KMS-11 (cell line): ENCODE measurements at regions not wholly inside any gene's neighbourhood (a gene's known extent, or its start where the extent isn't known, plus 50 kb on each side); places are given as distances from the start of the nearest gene placed in this dataset.

Experiments
- H2AFZ ChIP-seq: fragments of 200-600 bp; sonication (generic); 2 replicates; pipeline ENCODE4 v1.6.1; 2016; ENCODE audit warnings: antibody characterized with exemption, mixed run types, low read depth
- H3K27ac ChIP-seq: fragments of 200-600 bp; sonication (generic); 2 replicates; pipeline ENCODE4 v1.6.1; 2016; ENCODE audit warnings: mild to moderate bottlenecking, mixed run types
- H3K27me3 ChIP-seq: fragments of 200-600 bp; sonication (generic); 2 replicates; pipeline ENCODE4 v1.6.1; 2017; ENCODE audit warnings: mild to moderate bottlenecking, low read depth, mixed run types, moderate library complexity; ENCODE audit not compliant: insufficient read depth
- H3K36me3 ChIP-seq: fragments of 200-600 bp; sonication (generic); 2 replicates; pipeline ENCODE4 v1.6.1; 2017; ENCODE audit warnings: mild to moderate bottlenecking, mixed run types; ENCODE audit not compliant: insufficient read depth
- H3K4me1 ChIP-seq: fragments of 200-600 bp; sonication (generic); 2 replicates; pipeline ENCODE4 v1.6.1; 2016; ENCODE audit warnings: mild to moderate bottlenecking, low read depth, mixed run types; ENCODE audit not compliant: poor library complexity, severe bottlenecking
- H3K4me2 ChIP-seq: fragments of 200-600 bp; sonication (generic); 2 replicates; pipeline ENCODE4 v1.7.0; 2016; ENCODE audit warnings: mild to moderate bottlenecking, mixed run types
- H3K4me3 ChIP-seq: fragments of 200-600 bp; sonication (generic); IDR thresholded peaks from 2 replicates; pipeline ENCODE4 v1.6.1; 2017; ENCODE audit warnings: low read depth, low read length, mixed read lengths; ENCODE audit not compliant: insufficient read depth
- H3K79me2 ChIP-seq: fragments of 200-600 bp; sonication (generic); 2 replicates; pipeline ENCODE4 v1.6.1; 2016; ENCODE audit warnings: low read depth, mixed run types; ENCODE audit not compliant: insufficient read depth
- H3K9ac ChIP-seq: fragments of 200-600 bp; sonication (generic); 2 replicates; pipeline ENCODE4 v1.6.1; 2016; ENCODE audit warnings: mild to moderate bottlenecking, mixed run types
- H4K20me1 ChIP-seq: fragments of 200-600 bp; sonication (generic); 2 replicates; pipeline ENCODE4 v1.6.1; 2016; ENCODE audit warnings: mild to moderate bottlenecking, mixed run types; ENCODE audit not compliant: insufficient read depth
- TF ChIP-seq, protein P1 (sequence below): fragments of 200-600 bp; sonication (generic); conservative IDR thresholded peaks from 2 replicates; pipeline ENCODE4 v1.6.1; 2017; ENCODE audit warnings: low read depth, mild to moderate bottlenecking, antibody characterized with exemption, low read length, moderate library complexity, mixed read lengths

DNA sequence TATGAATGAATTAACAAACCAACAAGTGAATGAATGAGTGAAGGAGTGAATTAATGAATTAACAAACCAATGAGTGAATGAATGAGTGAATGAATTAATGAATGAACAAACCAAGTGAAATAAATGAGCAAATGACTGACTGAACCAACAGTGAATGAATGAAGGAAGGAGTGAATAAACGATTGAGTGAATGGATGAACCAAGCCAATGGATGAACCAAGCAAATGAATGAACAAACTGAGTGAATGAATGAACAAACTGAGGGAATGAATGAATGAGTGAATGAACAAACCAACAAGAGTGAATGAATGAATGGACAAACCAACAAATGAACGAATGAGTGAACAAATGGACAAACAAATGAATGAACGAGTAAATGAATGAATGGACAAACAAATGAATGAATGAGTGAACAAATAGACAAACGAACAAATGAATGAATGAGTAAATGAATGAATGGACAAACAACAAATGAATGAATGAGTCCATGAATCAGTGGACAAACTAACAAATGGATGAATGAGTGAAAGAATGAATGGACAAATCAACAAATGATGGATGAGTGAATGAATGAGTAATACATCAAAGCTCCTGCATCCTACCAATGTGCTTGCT, 69.5 kb downstream of the NPTX2 start:
- H4K20me1 ChIP-seq = no peaks in the 10 kb centered on the region
- no peak overlapping the region for H3K27ac ChIP-seq
- TF ChIP-seq, protein P1, sequence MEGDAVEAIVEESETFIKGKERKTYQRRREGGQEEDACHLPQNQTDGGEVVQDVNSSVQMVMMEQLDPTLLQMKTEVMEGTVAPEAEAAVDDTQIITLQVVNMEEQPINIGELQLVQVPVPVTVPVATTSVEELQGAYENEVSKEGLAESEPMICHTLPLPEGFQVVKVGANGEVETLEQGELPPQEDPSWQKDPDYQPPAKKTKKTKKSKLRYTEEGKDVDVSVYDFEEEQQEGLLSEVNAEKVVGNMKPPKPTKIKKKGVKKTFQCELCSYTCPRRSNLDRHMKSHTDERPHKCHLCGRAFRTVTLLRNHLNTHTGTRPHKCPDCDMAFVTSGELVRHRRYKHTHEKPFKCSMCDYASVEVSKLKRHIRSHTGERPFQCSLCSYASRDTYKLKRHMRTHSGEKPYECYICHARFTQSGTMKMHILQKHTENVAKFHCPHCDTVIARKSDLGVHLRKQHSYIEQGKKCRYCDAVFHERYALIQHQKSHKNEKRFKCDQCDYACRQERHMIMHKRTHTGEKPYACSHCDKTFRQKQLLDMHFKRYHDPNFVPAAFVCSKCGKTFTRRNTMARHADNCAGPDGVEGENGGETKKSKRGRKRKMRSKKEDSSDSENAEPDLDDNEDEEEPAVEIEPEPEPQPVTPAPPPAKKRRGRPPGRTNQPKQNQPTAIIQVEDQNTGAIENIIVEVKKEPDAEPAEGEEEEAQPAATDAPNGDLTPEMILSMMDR = no peak
- H3K4me3 ChIP-seq = no peak overlapping the region
- no peak overlapping the region for H3K9ac ChIP-seq
- no peaks in the 10 kb centered on the region for H3K27me3 ChIP-seq
- no peaks in the 10 kb centered on the region for H3K36me3 ChIP-seq
- H3K79me2 ChIP-seq = no peaks in the 10 kb centered on the region
- no peaks in the 10 kb centered on the region for H3K4me1 ChIP-seq
- H2AFZ ChIP-seq = no peak overlapping the region
- no peak overlapping the region for H3K4me2 ChIP-seq

DNA sequence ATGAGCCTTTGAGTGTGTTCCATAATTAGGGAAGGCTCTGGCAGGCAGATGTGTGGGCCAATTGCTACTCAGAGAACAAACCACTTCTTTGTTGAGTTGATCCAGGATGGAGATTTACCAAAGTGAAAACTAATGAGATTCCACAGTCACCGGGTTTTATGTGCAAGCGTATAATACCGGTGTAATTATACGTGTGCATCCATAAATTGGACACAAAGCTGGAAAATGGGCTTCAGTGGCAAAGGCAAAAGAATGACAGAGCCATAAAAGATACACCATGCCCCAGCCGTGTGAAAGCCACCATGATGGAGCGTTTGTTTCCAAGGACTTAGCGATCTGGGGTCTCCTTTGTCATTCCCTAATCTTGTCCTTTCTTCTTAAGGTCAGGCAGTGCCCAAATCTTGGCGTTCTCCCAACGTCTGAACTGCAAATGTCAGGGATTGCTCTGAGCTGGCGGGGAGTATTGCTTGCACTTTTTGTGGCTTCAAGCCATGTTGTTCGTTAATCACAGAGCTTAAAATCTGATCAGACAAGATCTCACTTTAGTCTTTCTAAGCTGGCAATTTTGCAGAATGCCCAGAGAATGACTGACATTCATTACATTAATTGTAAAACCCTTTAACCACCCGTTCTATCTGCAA, 70.1 kb downstream of the NPTX2 start:
- H4K20me1 ChIP-seq = no peaks in the 10 kb centered on the region
- no peaks in the 10 kb centered on the region for H3K27me3 ChIP-seq
- H3K36me3 ChIP-seq = no peaks in the 10 kb centered on the region
- H2AFZ ChIP-seq = no peak overlapping the region
- H3K4me1 ChIP-seq = no peaks in the 10 kb centered on the region
- no peaks in the 10 kb centered on the region for H3K79me2 ChIP-seq
- no peak overlapping the region for H3K27ac ChIP-seq
- no peak overlapping the region for H3K4me3 ChIP-seq
- H3K4me2 ChIP-seq = no peak overlapping the region
- no peak overlapping the region for H3K9ac ChIP-seq
- TF ChIP-seq, protein P1 = no peak

DNA sequence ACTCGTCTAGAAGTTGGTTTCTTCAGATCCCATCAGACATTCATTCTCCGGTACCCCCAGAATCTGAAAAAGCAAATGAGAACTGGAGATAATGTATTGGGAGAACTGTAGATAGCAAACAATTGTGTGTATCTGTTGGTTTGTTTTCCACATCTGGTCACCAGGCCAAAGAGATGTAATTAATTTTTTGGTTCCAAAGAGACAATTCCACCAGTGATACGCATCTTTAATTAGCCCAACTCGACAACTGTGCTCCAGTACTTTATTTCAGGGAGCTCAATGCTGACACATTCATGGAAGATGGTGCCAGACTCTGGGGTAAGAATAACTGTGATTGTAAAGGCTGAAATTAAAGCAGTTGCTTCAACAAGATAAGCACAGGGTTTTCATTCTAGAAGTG, 74.5 kb downstream of the NPTX2 start:
- Histone ChIP-seq H3K4me3 (no peak overlapping the region), H4K20me1 (no peaks in the 10 kb centered on the region), H3K4me1 (no peaks in the 10 kb centered on the region), H3K36me3 (no peaks in the 10 kb centered on the region), H3K4me2 (no peak overlapping the region), H2AFZ (no peak overlapping the region), H3K27me3 (no peaks in the 10 kb centered on the region), H3K27ac (no peak overlapping the region), H3K79me2 (no peaks in the 10 kb centered on the region), H3K9ac (no peak overlapping the region)
- TF ChIP-seq, protein P1 = no peak

DNA sequence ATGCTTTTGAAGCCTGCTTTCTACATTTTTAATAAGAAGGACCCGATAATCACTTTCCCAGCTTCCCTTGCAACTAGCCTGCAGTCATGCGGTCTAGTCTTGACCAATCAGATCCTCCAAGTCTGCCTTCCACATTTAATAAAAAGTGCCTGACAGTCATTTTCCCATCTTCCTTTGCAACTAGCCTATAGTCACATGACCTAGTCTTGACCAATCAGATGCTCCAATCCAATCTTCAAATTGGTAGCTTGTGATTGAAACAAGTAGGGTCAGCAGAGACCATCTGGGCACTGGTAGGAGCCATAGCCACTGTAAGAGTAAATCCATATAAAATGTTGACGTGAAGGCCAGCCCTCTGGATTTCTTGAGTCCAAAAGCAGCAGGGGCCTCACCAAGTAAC, 80.0 kb downstream of the NPTX2 start:
- TF ChIP-seq, protein P1 = no peak
- Histone ChIP-seq H3K4me3 (no peak overlapping the region), H2AFZ (no peak overlapping the region), H4K20me1 (no peaks in the 10 kb centered on the region), H3K27me3 (no peaks in the 10 kb centered on the region), H3K27ac (no peak overlapping the region), H3K4me2 (no peak overlapping the region), H3K4me1 (no peaks in the 10 kb centered on the region), H3K9ac (no peak overlapping the region), H3K79me2 (no peaks in the 10 kb centered on the region), H3K36me3 (no peaks in the 10 kb centered on the region)
